ENCODE measurements at regions not wholly inside any gene's neighbourhood (a gene's known extent, or its start where the extent isn't known, plus 50 kb on each side); places are given as distances from the start of the nearest gene placed in this dataset.

DNA sequence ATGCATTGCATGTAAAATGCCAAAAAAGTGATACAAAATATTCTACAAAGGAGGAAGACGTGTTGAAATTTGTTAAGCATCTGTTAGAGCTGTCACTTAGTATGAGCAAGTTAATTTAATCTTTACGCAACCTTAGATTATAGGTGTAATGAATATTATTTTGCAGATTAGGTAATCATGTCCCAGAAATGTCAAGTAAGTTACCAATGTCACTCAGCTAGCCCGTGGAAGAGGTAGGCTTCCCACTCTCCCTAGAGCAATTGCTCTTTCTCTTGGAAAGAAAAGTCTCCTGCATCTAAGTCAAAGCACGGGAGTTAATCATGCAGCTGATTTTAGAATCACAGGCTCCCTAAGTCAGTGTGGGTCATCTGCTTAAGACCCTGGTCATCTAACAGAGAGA is 830.4 kb upstream of the IGFBP3 start:
- H3K27ac ChIP-seq (ENCODE audit: low read depth, low read length), result peak overlapping the region; percentile 89
- no peaks in the 10 kb centered on the region for H4K20me1 ChIP-seq (ENCODE audit: insufficient read depth, low read length)
- H2AFZ ChIP-seq (ENCODE audit: low read length), result no peak overlapping the region
- H3K9me3 ChIP-seq (ENCODE audit: low read depth, low read length), result no peaks in the 10 kb centered on the region
- H3K27me3 ChIP-seq (ENCODE audit: insufficient read depth, low read length), result no peaks in the 10 kb centered on the region
- TF ChIP-seq, protein P1, sequence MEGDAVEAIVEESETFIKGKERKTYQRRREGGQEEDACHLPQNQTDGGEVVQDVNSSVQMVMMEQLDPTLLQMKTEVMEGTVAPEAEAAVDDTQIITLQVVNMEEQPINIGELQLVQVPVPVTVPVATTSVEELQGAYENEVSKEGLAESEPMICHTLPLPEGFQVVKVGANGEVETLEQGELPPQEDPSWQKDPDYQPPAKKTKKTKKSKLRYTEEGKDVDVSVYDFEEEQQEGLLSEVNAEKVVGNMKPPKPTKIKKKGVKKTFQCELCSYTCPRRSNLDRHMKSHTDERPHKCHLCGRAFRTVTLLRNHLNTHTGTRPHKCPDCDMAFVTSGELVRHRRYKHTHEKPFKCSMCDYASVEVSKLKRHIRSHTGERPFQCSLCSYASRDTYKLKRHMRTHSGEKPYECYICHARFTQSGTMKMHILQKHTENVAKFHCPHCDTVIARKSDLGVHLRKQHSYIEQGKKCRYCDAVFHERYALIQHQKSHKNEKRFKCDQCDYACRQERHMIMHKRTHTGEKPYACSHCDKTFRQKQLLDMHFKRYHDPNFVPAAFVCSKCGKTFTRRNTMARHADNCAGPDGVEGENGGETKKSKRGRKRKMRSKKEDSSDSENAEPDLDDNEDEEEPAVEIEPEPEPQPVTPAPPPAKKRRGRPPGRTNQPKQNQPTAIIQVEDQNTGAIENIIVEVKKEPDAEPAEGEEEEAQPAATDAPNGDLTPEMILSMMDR (IDR thresholded peaks at IDR 0.05; ENCODE audit: extremely low read depth, low read depth, low read length), result no peak
- peaks cover 55% of the 10 kb centered on the region for H3K4me1 ChIP-seq (ENCODE audit: insufficient read depth, low read length)
- no peak overlapping the region for H3K4me3 ChIP-seq (ENCODE audit: insufficient read depth, low read length)
- H3K36me3 ChIP-seq (ENCODE audit: insufficient read depth, low read length), result no peaks in the 10 kb centered on the region
- H3K4me2 ChIP-seq (ENCODE audit: insufficient read depth, low read length), result no peak overlapping the region
- DNase-seq (ENCODE audit: insufficient read length, low spot score, missing footprints), result no peak
- H3K79me2 ChIP-seq (ENCODE audit: insufficient read depth, low read length), result no peaks in the 10 kb centered on the region

DNA sequence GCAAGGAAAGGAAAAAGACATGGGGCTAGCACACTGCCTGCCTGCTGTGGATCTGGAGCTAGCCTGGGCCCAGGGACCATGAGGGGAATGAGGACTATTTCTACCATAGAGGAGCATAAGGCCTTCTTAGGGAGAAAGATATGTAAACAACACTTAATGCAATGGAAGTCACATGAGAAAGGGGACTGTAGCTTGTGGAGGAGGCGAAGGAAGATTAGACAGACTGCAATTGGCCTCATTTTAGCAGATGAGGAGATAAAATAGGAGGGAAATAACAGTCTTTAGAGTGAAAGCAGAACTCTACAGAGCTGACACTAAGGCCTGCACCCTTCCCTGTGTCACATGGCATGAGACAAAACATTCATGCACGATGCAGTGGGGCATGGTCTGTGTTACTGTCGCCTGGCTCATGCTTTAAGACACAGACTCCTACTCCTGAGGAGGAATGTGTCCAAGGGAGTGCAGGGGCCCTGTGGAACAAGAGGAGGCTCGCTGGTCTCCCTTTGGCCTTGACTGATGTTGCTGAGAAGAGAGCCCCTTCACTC is 829.3 kb upstream of the IGFBP3 start:
- Histone ChIP-seq H4K20me1 (ENCODE audit: insufficient read depth, low read length) (no peaks in the 10 kb centered on the region), H3K4me3 (ENCODE audit: insufficient read depth, low read length) (no peak overlapping the region), H3K36me3 (ENCODE audit: insufficient read depth, low read length) (no peaks in the 10 kb centered on the region), H2AFZ (ENCODE audit: low read length) (peak overlapping the region; percentile 23), H3K27ac (ENCODE audit: low read depth, low read length) (no peak overlapping the region), H3K9me3 (ENCODE audit: low read depth, low read length) (no peaks in the 10 kb centered on the region), H3K27me3 (ENCODE audit: insufficient read depth, low read length) (no peaks in the 10 kb centered on the region), H3K79me2 (ENCODE audit: insufficient read depth, low read length) (no peaks in the 10 kb centered on the region), H3K4me1 (ENCODE audit: insufficient read depth, low read length) (peaks cover 60% of the 10 kb centered on the region), H3K4me2 (ENCODE audit: insufficient read depth, low read length) (no peak overlapping the region)
- DNase-seq (ENCODE audit: insufficient read length, low spot score, missing footprints), result no peak
- TF ChIP-seq, protein P1 (IDR thresholded peaks at IDR 0.05; ENCODE audit: extremely low read depth, low read depth, low read length), result no peak

DNA sequence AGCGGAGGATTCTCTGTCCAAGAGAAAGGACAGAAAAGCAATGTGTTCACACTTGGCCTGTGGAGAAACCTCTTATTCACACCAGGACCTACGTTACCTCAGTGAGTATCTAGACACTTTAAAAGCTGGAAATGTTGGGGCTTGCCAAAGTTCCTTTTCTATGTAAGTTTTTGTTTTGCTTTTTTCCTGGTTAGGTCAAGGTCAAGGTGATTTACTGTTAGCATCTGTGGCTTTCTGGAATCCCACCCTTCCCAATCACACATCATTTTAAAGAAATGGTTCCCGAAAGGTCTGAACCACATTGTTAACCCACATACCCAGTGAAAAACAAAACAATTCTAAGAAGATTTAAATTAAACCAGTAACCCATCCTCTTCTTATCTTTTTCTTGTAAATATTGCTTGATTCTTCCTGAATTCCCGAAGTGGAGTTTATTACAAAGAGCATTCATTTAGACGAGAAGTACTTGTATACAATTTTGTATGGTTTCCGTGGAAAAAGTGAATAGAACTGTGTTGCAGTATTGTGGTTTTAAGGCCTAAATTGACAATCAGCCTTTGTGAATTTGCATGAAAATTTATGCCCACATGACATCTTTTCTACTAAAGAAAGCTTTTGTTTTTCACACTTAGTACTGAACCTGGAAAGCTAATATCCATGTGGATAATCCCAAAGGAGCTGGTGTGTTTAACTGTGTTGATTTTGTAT is 827.0 kb upstream of the IGFBP3 start:
- Histone ChIP-seq H4K20me1 (ENCODE audit: insufficient read depth, low read length) (no peaks in the 10 kb centered on the region), H3K4me1 (ENCODE audit: insufficient read depth, low read length) (peaks cover 41% of the 10 kb centered on the region), H3K36me3 (ENCODE audit: insufficient read depth, low read length) (no peaks in the 10 kb centered on the region), H3K4me2 (ENCODE audit: insufficient read depth, low read length) (no peak overlapping the region), H3K4me3 (ENCODE audit: insufficient read depth, low read length) (no peak overlapping the region), H3K27me3 (ENCODE audit: insufficient read depth, low read length) (no peaks in the 10 kb centered on the region), H3K9me3 (ENCODE audit: low read depth, low read length) (no peaks in the 10 kb centered on the region), H3K27ac (ENCODE audit: low read depth, low read length) (no peak overlapping the region), H3K79me2 (ENCODE audit: insufficient read depth, low read length) (no peaks in the 10 kb centered on the region), H2AFZ (ENCODE audit: low read length) (no peak overlapping the region)
- TF ChIP-seq, protein P1 (IDR thresholded peaks at IDR 0.05; ENCODE audit: extremely low read depth, low read depth, low read length), result no peak
- DNase-seq (ENCODE audit: insufficient read length, low spot score, missing footprints), result no peak

Data from osteoblast (primary cell).